Fibroblast of lung (primary cell): ENCODE measurements at regions not wholly inside any gene's neighbourhood (a gene's known extent, or its start where the extent isn't known, plus 50 kb on each side); places are given as distances from the start of the nearest gene placed in this dataset.
"Not testable (repeated sequence)": the region's sequence is repeated elsewhere in the genome, so short reads cannot be mapped to it uniquely, and the experiment has no call there.

Experiments used
- DNase-seq, 2 donors: peaks; one replicate each; pipeline versions ENCODE4 v3.0.0 to v3.0.0-alpha.2; 2010; ENCODE audit warnings: low read depth in 2 of 2
- H2AFZ ChIP-seq: 2 replicates; pipeline ENCODE4 v1.5.1; 2012; ENCODE audit warnings: low read length, control low read depth, inconsistent platforms
- H3K27ac ChIP-seq: 2 replicates; pipeline ENCODE4 v1.5.1; 2011; ENCODE audit warnings: low read length, control low read depth; ENCODE audit not compliant: insufficient read depth
- H3K27me3 ChIP-seq: 2 replicates; pipeline ENCODE4 v1.5.1; 2011; ENCODE audit warnings: mild to moderate bottlenecking, low read length; ENCODE audit not compliant: control insufficient read depth, insufficient read depth
- H3K36me3 ChIP-seq: 2 replicates; pipeline ENCODE4 v1.5.1; 2011; ENCODE audit warnings: low read length; ENCODE audit not compliant: control insufficient read depth, insufficient read depth
- H3K4me1 ChIP-seq: 2 replicates; pipeline ENCODE4 v1.5.1; 2011; ENCODE audit warnings: low read length; ENCODE audit not compliant: control insufficient read depth, insufficient read depth; ENCODE audit errors: extremely low read depth
- H3K4me2 ChIP-seq: 2 replicates; pipeline ENCODE4 v1.5.1; 2011; ENCODE audit warnings: low read length, control low read depth; ENCODE audit not compliant: insufficient read depth; ENCODE audit errors: extremely low read depth
- H3K4me3 ChIP-seq, 4 experiments: fragments of 200-600 bp in 1 of 4; sonication (generic) in 1 of 4; replicated peaks in 1 of 4; 2 replicates each; pipeline ENCODE4 v1.5.1; 2011 to 2016; ENCODE audit warnings: low read length in 4 of 4, low read depth in 3 of 4, mild to moderate bottlenecking in 3 of 4, control low read depth in 2 of 4, inconsistent platforms in 1 of 4, mixed read lengths in 1 of 4; ENCODE audit not compliant: insufficient read depth in 1 of 4; ENCODE audit errors: control extremely low read depth in 1 of 4
- H3K79me2 ChIP-seq: 2 replicates; pipeline ENCODE4 v1.5.1; 2012; ENCODE audit warnings: mild to moderate bottlenecking, low read length, inconsistent platforms; ENCODE audit not compliant: control insufficient read depth, insufficient read depth
- H3K9ac ChIP-seq: 2 replicates; pipeline ENCODE4 v1.5.1; 2011; ENCODE audit warnings: mild to moderate bottlenecking, low read length, control low read depth; ENCODE audit not compliant: insufficient read depth
- H3K9me3 ChIP-seq: 2 replicates; pipeline ENCODE4 v1.5.1; 2012; ENCODE audit warnings: low read depth, low read length; ENCODE audit not compliant: control insufficient read depth, insufficient read depth
- H4K20me1 ChIP-seq: 2 replicates; pipeline ENCODE4 v1.5.1; 2011; ENCODE audit warnings: low read length; ENCODE audit not compliant: control insufficient read depth, insufficient read depth; ENCODE audit errors: extremely low read depth
- EZH2 ChIP-seq: IDR thresholded peaks from 2 replicates; pipeline ENCODE4 v1.5.1; 2012; ENCODE audit warnings: low read length, control low read depth, mild to moderate bottlenecking; ENCODE audit errors: missing control alignments
- TF ChIP-seq, protein P1 (sequence below), 2 donors: IDR thresholded peaks in 1 of 2; conservative IDR thresholded peaks in 1 of 2; 1 replicate in 1 of 2; 2 replicates in 1 of 2; pipeline ENCODE4 v1.5.1; 2011 to 2012; ENCODE audit warnings: low read length in 2 of 2, control low read depth in 1 of 2, inconsistent platforms in 1 of 2, low read depth in 1 of 2, mild to moderate bottlenecking in 1 of 2

DNA sequence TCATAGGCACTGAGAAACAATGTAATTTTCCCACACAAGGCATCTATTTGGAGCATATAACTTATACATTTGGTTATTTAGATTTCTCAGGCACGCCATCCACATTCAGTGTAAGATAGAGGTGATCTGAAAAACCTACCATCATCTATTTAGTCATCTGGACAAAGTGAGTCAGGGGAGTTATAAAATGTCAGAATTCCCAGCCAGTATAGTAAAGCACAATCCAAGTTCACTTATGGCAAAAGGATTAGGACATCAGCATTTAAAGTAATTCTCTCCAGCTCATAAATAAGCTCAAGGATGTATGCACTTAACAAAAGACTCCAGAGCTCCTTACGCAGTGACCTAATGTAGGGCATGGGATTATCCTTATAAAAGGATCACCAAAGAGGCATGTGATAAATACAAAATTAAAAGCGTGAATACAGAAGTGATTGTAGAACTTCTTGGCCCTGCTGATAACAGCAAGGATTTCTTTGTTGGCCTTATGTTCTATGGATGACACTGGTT, 65.3 kb upstream of the DCLK2 start:
- no peak overlapping the region for H3K4me2 ChIP-seq
- no peak overlapping the region for H3K9ac ChIP-seq
- no peaks in the 10 kb centered on the region for H3K9me3 ChIP-seq
- H2AFZ ChIP-seq = no peak overlapping the region
- no peak overlapping the region for H3K27ac ChIP-seq
- H3K27me3 ChIP-seq = no peaks in the 10 kb centered on the region
- H3K4me1 ChIP-seq = no peaks in the 10 kb centered on the region
- H3K36me3 ChIP-seq = no peaks in the 10 kb centered on the region
- no peak for DNase-seq
- TF ChIP-seq EZH2 = no peak
- TF ChIP-seq, protein P1, sequence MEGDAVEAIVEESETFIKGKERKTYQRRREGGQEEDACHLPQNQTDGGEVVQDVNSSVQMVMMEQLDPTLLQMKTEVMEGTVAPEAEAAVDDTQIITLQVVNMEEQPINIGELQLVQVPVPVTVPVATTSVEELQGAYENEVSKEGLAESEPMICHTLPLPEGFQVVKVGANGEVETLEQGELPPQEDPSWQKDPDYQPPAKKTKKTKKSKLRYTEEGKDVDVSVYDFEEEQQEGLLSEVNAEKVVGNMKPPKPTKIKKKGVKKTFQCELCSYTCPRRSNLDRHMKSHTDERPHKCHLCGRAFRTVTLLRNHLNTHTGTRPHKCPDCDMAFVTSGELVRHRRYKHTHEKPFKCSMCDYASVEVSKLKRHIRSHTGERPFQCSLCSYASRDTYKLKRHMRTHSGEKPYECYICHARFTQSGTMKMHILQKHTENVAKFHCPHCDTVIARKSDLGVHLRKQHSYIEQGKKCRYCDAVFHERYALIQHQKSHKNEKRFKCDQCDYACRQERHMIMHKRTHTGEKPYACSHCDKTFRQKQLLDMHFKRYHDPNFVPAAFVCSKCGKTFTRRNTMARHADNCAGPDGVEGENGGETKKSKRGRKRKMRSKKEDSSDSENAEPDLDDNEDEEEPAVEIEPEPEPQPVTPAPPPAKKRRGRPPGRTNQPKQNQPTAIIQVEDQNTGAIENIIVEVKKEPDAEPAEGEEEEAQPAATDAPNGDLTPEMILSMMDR (conservative IDR thresholded peaks at IDR 0.05 in 1 of 2, IDR thresholded peaks at IDR 0.05 in 1 of 2; ENCODE audit: low read depth in 1 of 2, low read length in 2 of 2) = no peak
- no peak overlapping the region for H3K4me3 ChIP-seq
- H3K79me2 ChIP-seq = no peaks in the 10 kb centered on the region
- H4K20me1 ChIP-seq = no peaks in the 10 kb centered on the region

DNA sequence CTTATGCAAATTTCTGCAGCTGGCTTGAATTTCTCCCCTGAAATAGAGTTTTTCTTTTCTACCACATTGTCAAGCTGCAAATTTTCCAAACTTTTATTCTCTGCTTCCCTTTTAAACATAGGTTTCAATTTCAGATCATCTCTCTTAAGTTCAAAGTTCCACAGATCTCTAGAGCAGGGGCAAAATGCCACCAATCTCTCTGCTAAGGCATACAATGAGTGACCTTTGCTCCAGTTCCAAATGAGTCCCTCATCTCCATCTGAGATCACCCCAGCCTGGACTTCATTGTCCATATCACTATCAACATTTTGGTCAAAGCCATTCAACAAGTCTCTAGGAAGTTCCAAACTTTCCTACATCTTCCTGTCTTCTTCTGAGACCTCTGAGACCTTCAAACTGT, 62.3 kb upstream of the DCLK2 start:
- H3K27ac ChIP-seq, H3K27me3 ChIP-seq, H4K20me1 ChIP-seq, H2AFZ ChIP-seq, H3K9me3 ChIP-seq, H3K36me3 ChIP-seq, H3K4me1 ChIP-seq, H3K9ac ChIP-seq, H3K79me2 ChIP-seq, H3K4me3 ChIP-seq, H3K4me2 ChIP-seq, DNase-seq: not testable (repeated sequence)

DNA sequence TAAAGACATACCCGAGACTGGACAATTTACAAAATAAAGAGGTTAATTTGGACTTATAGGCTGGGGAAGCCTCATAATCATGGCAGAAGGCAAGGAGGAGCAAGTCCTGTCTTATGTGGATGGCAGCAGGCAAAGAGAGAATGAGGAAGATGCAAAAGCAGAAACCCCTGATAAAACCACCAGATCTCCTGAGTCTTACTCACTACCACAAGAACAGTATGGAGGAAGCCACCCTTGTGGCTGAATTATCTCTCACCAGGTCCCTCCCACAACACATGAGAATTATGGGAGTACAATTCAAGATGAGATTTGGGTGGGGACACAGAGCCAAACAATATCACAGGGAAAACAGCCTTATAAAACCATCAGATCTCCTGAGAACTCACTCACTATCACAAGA, 61.6 kb upstream of the DCLK2 start:
- H3K79me2 ChIP-seq, H3K27me3 ChIP-seq, H3K4me1 ChIP-seq, H3K4me3 ChIP-seq, H4K20me1 ChIP-seq, H3K27ac ChIP-seq, H3K4me2 ChIP-seq, H2AFZ ChIP-seq, DNase-seq, H3K9ac ChIP-seq, H3K9me3 ChIP-seq, H3K36me3 ChIP-seq: not testable (repeated sequence)

DNA sequence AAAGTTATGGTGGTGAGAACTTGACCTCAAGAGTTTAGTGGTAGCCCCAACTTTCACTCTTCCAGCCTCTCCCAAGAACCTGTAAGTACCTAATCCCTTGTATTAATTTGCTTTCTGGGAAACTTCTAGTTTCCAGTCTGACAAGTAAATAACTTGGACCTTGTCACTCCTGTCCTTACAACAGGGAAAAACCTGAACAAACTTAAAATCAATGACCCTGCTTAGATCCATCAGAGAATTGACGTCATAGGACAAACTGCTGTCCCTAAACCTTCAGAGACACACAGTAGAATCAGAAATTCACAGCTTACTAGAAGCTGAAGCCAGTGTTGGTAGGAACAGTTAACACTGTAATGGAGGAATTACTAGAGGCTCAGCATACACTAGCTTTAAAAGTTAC, 60.0 kb upstream of the DCLK2 start:
- Histone ChIP-seq H3K4me1 (no peaks in the 10 kb centered on the region), H3K9ac (no peak overlapping the region), H3K27me3 (no peaks in the 10 kb centered on the region), H3K4me3 (no peak overlapping the region), H4K20me1 (no peaks in the 10 kb centered on the region), H3K36me3 (no peaks in the 10 kb centered on the region), H3K79me2 (no peaks in the 10 kb centered on the region), H3K4me2 (no peak overlapping the region), H3K27ac (no peak overlapping the region), H3K9me3 (no peaks in the 10 kb centered on the region), H2AFZ (no peak overlapping the region)
- TF ChIP-seq EZH2 = no peak
- TF ChIP-seq, protein P1 (conservative IDR thresholded peaks at IDR 0.05 in 1 of 2, IDR thresholded peaks at IDR 0.05 in 1 of 2; ENCODE audit: low read depth in 1 of 2, low read length in 2 of 2) = no peak
- DNase-seq = no peak
